ENCODE measurements at regions not wholly inside any gene's neighbourhood (a gene's known extent, or its start where the extent isn't known, plus 50 kb on each side); places are given as distances from the start of the nearest gene placed in this dataset.

DNA sequence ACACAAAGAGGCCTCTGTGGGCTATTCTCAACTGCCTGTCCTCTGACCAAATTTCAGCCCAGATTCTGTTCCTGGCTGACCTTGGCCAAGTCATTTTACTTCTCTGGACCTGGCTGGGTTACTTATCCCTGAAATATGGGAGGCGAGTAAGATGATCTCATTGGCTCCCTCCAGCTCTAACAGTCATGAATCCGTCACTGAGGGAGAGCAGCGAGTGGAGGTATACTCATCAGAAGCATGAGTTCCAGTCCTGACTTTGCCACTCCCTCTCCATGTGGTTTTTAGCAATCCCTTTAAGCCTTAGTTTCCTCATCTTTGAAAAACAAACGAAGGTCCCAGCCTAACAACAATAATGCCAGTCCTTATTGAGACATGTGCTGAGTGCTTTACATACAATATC lies 63.5 kb downstream of the CCDC185 start:
- no peak overlapping the region for H3K14ac ChIP-seq (ENCODE audit: low read length)
- no CpG with 5 or more reads among the region's 4 CpGs for WGBS (ENCODE audit: extremely low coverage, insufficient coverage, insufficient read length)

DNA sequence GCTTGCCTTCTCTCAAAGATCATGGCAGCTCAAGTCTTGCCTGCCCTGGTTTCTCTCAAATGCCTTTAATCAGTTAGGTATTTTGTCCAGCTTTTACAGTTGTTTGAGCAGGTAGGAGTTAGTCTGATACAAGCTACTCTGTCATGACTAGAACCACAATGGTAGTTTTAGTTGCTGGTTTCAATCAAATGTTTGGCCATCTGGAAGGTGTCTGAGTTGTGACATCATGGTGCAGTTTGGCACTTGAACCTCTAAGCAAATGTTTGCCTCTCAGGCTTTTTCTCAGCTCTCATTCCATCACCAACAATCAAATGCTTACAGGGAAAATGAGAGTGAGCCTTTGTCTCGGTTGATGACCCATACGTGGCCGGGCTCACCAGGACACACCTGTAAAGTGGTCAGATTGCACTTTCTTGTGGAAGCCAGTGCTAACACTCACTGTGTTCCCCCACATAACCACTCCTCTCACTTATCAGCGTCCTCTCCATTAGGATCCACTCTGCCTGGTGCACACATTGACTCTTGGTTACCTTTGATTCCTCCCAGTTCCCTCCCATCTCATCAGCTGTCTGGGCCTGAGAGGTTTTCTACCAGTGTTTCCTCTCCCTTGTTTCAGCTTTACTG lies 67.5 kb downstream of the CCDC185 start:
- Histone ChIP-seq H4K8ac (ENCODE audit: low read depth, low read length) (no peak overlapping the region), H3K36me3 (ENCODE audit: control insufficient read depth in 1 of 2, insufficient read depth in 2 of 2, low read length in 2 of 2) (no peaks in the 10 kb centered on the region), H3K4me3 (ENCODE audit: low read depth, low read length) (no peak overlapping the region), H3K79me2 (ENCODE audit: control insufficient read depth, insufficient read depth, low read length, poor library complexity) (no peaks in the 10 kb centered on the region), H2AFZ (ENCODE audit: insufficient read depth, low read length, poor library complexity) (no peak overlapping the region), H3K9ac (ENCODE audit: low read length) (no peak overlapping the region), H3K27me3 (ENCODE audit: insufficient read depth, low read length) (no peaks in the 10 kb centered on the region), H3K9me3 (ENCODE audit: insufficient read depth, low read depth, low read length) (no peaks in the 10 kb centered on the region), H2AK5ac (ENCODE audit: low read length) (no peak overlapping the region), H2BK120ac (ENCODE audit: insufficient read depth, low read length, poor library complexity) (no peak overlapping the region), H3K79me1 (ENCODE audit: low read length) (no peaks in the 10 kb centered on the region), H3K23ac (ENCODE audit: low read length) (no peak overlapping the region), H2BK12ac (ENCODE audit: low read length) (no peak overlapping the region), H3K27ac (ENCODE audit: low read depth, low read length) (no peak overlapping the region), H3K4me1 (ENCODE audit: control insufficient read depth in 1 of 2, insufficient read depth in 2 of 2, low read length in 2 of 2) (peaks cover 0 to 8% of the 10 kb centered on the region in 2 experiments), H2BK5ac (ENCODE audit: low read depth, low read length, poor library complexity) (no peak overlapping the region), H4K91ac (ENCODE audit: low read depth, low read length) (no peak overlapping the region), H3K4ac (ENCODE audit: low read depth, low read length) (no peak overlapping the region), H4K12ac (ENCODE audit: low read depth, low read length) (no peak overlapping the region), H3K4me2 (ENCODE audit: low read length) (no peak overlapping the region), H3K18ac (ENCODE audit: low read length) (no peak overlapping the region), H3K14ac (ENCODE audit: low read length) (no peak overlapping the region)
- DNase-seq, result no peak
- WGBS (ENCODE audit: extremely low coverage, insufficient coverage, insufficient read length), result no CpG with 5 or more reads among the region's 4 CpGs

More for the DNA sequence above, 63.5 kb downstream of the CCDC185 start:
- peaks cover 0 to 8% of the 10 kb centered on the region in 2 experiments for H3K4me1 ChIP-seq (ENCODE audit: control insufficient read depth in 1 of 2, insufficient read depth in 2 of 2, low read length in 2 of 2)
- no peaks in the 10 kb centered on the region for H3K36me3 ChIP-seq (ENCODE audit: control insufficient read depth in 1 of 2, insufficient read depth in 2 of 2, low read length in 2 of 2)
- no peak overlapping the region for H4K91ac ChIP-seq (ENCODE audit: low read depth, low read length)
- H3K4me2 ChIP-seq (ENCODE audit: low read length), result no peak overlapping the region
- no peak overlapping the region for H2AK5ac ChIP-seq (ENCODE audit: low read length)
- no peaks in the 10 kb centered on the region for H3K9me3 ChIP-seq (ENCODE audit: insufficient read depth, low read depth, low read length)
- no peaks in the 10 kb centered on the region for H3K79me2 ChIP-seq (ENCODE audit: control insufficient read depth, insufficient read depth, low read length, poor library complexity)
- H2BK12ac ChIP-seq (ENCODE audit: low read length), result no peak overlapping the region
- no peak overlapping the region for H3K9ac ChIP-seq (ENCODE audit: low read length)
- H4K12ac ChIP-seq (ENCODE audit: low read depth, low read length), result no peak overlapping the region
- H2AFZ ChIP-seq (ENCODE audit: insufficient read depth, low read length, poor library complexity), result no peak overlapping the region
- H3K4me3 ChIP-seq (ENCODE audit: low read depth, low read length), result no peak overlapping the region
- no peak overlapping the region for H3K18ac ChIP-seq (ENCODE audit: low read length)
- H2BK5ac ChIP-seq (ENCODE audit: low read depth, low read length, poor library complexity), result no peak overlapping the region
- no peak overlapping the region for H2BK120ac ChIP-seq (ENCODE audit: insufficient read depth, low read length, poor library complexity)
- no peak for DNase-seq
- no peak overlapping the region for H3K4ac ChIP-seq (ENCODE audit: low read depth, low read length)
- no peak overlapping the region for H3K23ac ChIP-seq (ENCODE audit: low read length)
- no peaks in the 10 kb centered on the region for H3K79me1 ChIP-seq (ENCODE audit: low read length)
- no peak overlapping the region for H3K27ac ChIP-seq (ENCODE audit: low read depth, low read length)
- no peak overlapping the region for H4K8ac ChIP-seq (ENCODE audit: low read depth, low read length)
- H3K27me3 ChIP-seq (ENCODE audit: insufficient read depth, low read length), result no peaks in the 10 kb centered on the region

DNA sequence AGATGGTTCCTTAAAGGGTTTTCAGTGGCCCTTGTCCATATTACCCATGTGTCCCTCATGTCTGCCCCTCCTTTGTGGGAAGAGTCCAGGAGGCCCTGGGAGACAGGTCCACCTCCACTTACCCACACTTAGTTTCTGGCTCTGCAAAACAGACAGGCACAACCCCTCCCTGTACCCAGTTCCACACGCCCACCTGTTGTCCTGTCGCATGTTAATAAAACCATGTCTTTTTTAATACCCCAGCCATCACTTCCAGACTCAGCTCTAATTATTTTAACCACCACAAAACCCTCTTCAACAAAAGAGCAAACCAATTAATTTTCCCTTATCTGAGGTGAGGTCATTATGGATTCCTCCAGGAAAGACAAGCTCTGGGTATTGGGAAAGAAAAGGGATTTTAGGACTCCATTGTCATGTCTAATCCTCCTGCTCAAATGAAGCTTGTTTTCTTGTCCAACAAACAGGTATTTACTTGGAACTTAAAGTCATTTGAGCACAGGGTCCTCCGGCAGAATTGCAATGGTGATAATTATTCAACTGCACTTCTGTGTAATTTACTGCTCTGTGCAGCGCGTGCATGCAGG lies 68.9 kb downstream of the CCDC185 start:
- H4K12ac ChIP-seq (ENCODE audit: low read depth, low read length), result no peak overlapping the region
- H3K9me3 ChIP-seq (ENCODE audit: insufficient read depth, low read depth, low read length), result no peaks in the 10 kb centered on the region
- H3K9ac ChIP-seq (ENCODE audit: low read length), result no peak overlapping the region
- H4K91ac ChIP-seq (ENCODE audit: low read depth, low read length), result no peak overlapping the region
- H2AFZ ChIP-seq (ENCODE audit: insufficient read depth, low read length, poor library complexity), result no peak overlapping the region
- no peaks in the 10 kb centered on the region for H3K36me3 ChIP-seq (ENCODE audit: control insufficient read depth in 1 of 2, insufficient read depth in 2 of 2, low read length in 2 of 2)
- H2AK5ac ChIP-seq (ENCODE audit: low read length), result no peak overlapping the region
- no peaks in the 10 kb centered on the region for H3K79me2 ChIP-seq (ENCODE audit: control insufficient read depth, insufficient read depth, low read length, poor library complexity)
- no CpG with 5 or more reads among the region's 5 CpGs for WGBS (ENCODE audit: extremely low coverage, insufficient coverage, insufficient read length)
- H2BK120ac ChIP-seq (ENCODE audit: insufficient read depth, low read length, poor library complexity), result no peak overlapping the region
- DNase-seq, result peak in 1 of 2 donors; percentile 16
- H3K4me2 ChIP-seq (ENCODE audit: low read length), result no peak overlapping the region
- no peak overlapping the region for H4K8ac ChIP-seq (ENCODE audit: low read depth, low read length)
- H3K4me3 ChIP-seq (ENCODE audit: low read depth, low read length), result no peak overlapping the region
- H2BK12ac ChIP-seq (ENCODE audit: low read length), result no peak overlapping the region
- H3K18ac ChIP-seq (ENCODE audit: low read length), result no peak overlapping the region
- H3K23ac ChIP-seq (ENCODE audit: low read length), result no peak overlapping the region
- H2BK5ac ChIP-seq (ENCODE audit: low read depth, low read length, poor library complexity), result no peak overlapping the region
- no peaks in the 10 kb centered on the region for H3K79me1 ChIP-seq (ENCODE audit: low read length)
- no peak overlapping the region for H3K27ac ChIP-seq (ENCODE audit: low read depth, low read length)
- H3K4me1 ChIP-seq (ENCODE audit: control insufficient read depth in 1 of 2, insufficient read depth in 2 of 2, low read length in 2 of 2), result peaks cover 0 to 8% of the 10 kb centered on the region in 2 experiments
- no peak overlapping the region for H3K4ac ChIP-seq (ENCODE audit: low read depth, low read length)
- H3K27me3 ChIP-seq (ENCODE audit: insufficient read depth, low read length), result no peaks in the 10 kb centered on the region
- no peak overlapping the region for H3K14ac ChIP-seq (ENCODE audit: low read length)

GRCh38 chr1:223462866-223463404 lies 69.7 kb downstream of the CCDC185 start:
- Histone ChIP-seq H3K36me3 (ENCODE audit: control insufficient read depth in 1 of 2, insufficient read depth in 2 of 2, low read length in 2 of 2) (no peaks in the 10 kb centered on the region), H3K27ac (ENCODE audit: low read depth, low read length) (no peak overlapping the region), H3K9ac (ENCODE audit: low read length) (no peak overlapping the region), H4K12ac (ENCODE audit: low read depth, low read length) (no peak overlapping the region), H3K79me2 (ENCODE audit: control insufficient read depth, insufficient read depth, low read length, poor library complexity) (no peaks in the 10 kb centered on the region), H2AK5ac (ENCODE audit: low read length) (no peak overlapping the region), H2AFZ (ENCODE audit: insufficient read depth, low read length, poor library complexity) (no peak overlapping the region), H3K27me3 (ENCODE audit: insufficient read depth, low read length) (no peaks in the 10 kb centered on the region), H3K18ac (ENCODE audit: low read length) (no peak overlapping the region), H4K91ac (ENCODE audit: low read depth, low read length) (no peak overlapping the region), H3K4me2 (ENCODE audit: low read length) (no peak overlapping the region), H3K79me1 (ENCODE audit: low read length) (no peaks in the 10 kb centered on the region), H3K4ac (ENCODE audit: low read depth, low read length) (no peak overlapping the region), H2BK120ac (ENCODE audit: insufficient read depth, low read length, poor library complexity) (no peak overlapping the region), H3K4me1 (ENCODE audit: control insufficient read depth in 1 of 2, insufficient read depth in 2 of 2, low read length in 2 of 2) (peaks cover 0 to 8% of the 10 kb centered on the region in 2 experiments), H3K9me3 (ENCODE audit: insufficient read depth, low read depth, low read length) (no peaks in the 10 kb centered on the region), H4K8ac (ENCODE audit: low read depth, low read length) (no peak overlapping the region), H3K4me3 (ENCODE audit: low read depth, low read length) (no peak overlapping the region), H2BK12ac (ENCODE audit: low read length) (no peak overlapping the region), H3K14ac (ENCODE audit: low read length) (no peak overlapping the region), H2BK5ac (ENCODE audit: low read depth, low read length, poor library complexity) (no peak overlapping the region), H3K23ac (ENCODE audit: low read length) (no peak overlapping the region)
- WGBS (ENCODE audit: extremely low coverage, insufficient coverage, insufficient read length), result no CpG with 5 or more reads among the region's 3 CpGs
- DNase-seq, result peak; percentile 12 to 60

Data from trophoblast cell (in vitro differentiated cells and primary cell).